A549 (cell line): ENCODE measurements at regions not wholly inside any gene's neighbourhood (a gene's known extent, or its start where the extent isn't known, plus 50 kb on each side); places are given as distances from the start of the nearest gene placed in this dataset.

Source experiments
- ATAC-seq, 2 experiments: fragments of 200-7000 bp in 1 of 2; fragments of >200 bp in 1 of 2; cut with Nextera tagmentation in 1 of 2; cut with Tn5 transposase in 1 of 2; 3 replicates each; pipeline versions ENCODE4 v1.8.0 to v1.9.1; 2018 to 2020; ENCODE audit warnings: mild to moderate bottlenecking in 1 of 2, moderate library complexity in 1 of 2
- CTCF ChIA-PET: fragments of 300-600 bp; sonication (Branson Sonifier 250); formaldehyde crosslinking; extraction: SDS; loops from one replicate; lab custom pipeline; 2021; ENCODE audit warnings: antibody characterized with exemption, inconsistent platforms; lab: Yijun Ruan, JAX
- POLR2A ChIA-PET: fragments of 350-600 bp; formaldehyde crosslinking; extraction: SDS; loops from one replicate; lab custom pipeline; 2021; ENCODE audit warnings: antibody characterized with exemption, inconsistent platforms; lab: Yijun Ruan, JAX
- DNase-seq, 2 experiments: peaks; one replicate each; pipeline versions ENCODE4 v3.0.0 to v3.0.0-alpha.2; 2011 to 2016; ENCODE audit warnings: low read depth in 1 of 2, low spot score in 1 of 2
- FAIRE-seq: peaks from 2 replicates; lab custom pipeline; 2011; peaks lifted over from hg19 to GRCh38; lab: Jason Lieb, UNC
- H3K27ac ChIP-seq, 2 experiments: fragments of >200 bp; sonication (Bioruptor Twin); formaldehyde crosslinking; 3 replicates each; pipeline ENCODE4 v1.5.1; 2016 to 2017
- H3K4me1 ChIP-seq: fragments of >200 bp; sonication (Bioruptor Twin); formaldehyde crosslinking; 3 replicates; pipeline ENCODE4 v1.6.1; 2016
- H3K4me2 ChIP-seq: fragments of >200 bp; sonication (Bioruptor Twin); formaldehyde crosslinking; 3 replicates; pipeline ENCODE4 v1.6.1; 2016
- H3K4me3 ChIP-seq: fragments of >200 bp; sonication (Bioruptor Twin); formaldehyde crosslinking; 3 replicates; pipeline ENCODE4 v1.5.1; 2016
- H3K9me3 ChIP-seq: fragments of >200 bp; sonication (Bioruptor Twin); formaldehyde crosslinking; 3 replicates; pipeline ENCODE4 v1.6.1; 2016
- ATOH8 ChIP-seq: fragments of 250-450 bp; sonication (Bioruptor Pico); IDR thresholded peaks from 2 replicates; pipeline ENCODE4 v1.5.0; 2020; ENCODE audit warnings: low read depth, mild to moderate bottlenecking, moderate library complexity
- CBX2 ChIP-seq: fragments of 200-600 bp; sonication (generic); IDR thresholded peaks from 2 replicates; pipeline ENCODE4 v1.6.1; 2016; ENCODE audit warnings: low read depth, mild to moderate bottlenecking, borderline replicate concordance
- CBX8 ChIP-seq: fragments of 200-600 bp; sonication (generic); IDR thresholded peaks from 2 replicates; pipeline ENCODE4 v1.6.1; 2016
- CTCF ChIP-seq: fragments of >200 bp; sonication (Bioruptor Twin); formaldehyde crosslinking; IDR thresholded peaks from 3 replicates; pipeline ENCODE4 v1.5.1; 2016
- EHMT2 ChIP-seq: fragments of 200-600 bp; sonication (generic); IDR thresholded peaks from 2 replicates; pipeline ENCODE4 v1.6.1; 2016; ENCODE audit warnings: antibody characterized with exemption, low read depth, mild to moderate bottlenecking, moderate library complexity
- FOSB ChIP-seq: fragments of 250-450 bp; sonication (Bioruptor Pico); IDR thresholded peaks from 2 replicates; pipeline ENCODE4 v1.5.0; 2020; ENCODE audit warnings: mild to moderate bottlenecking, moderate library complexity
- FOSL2 ChIP-seq, 2 experiments: fragments of 450-650 bp in 1 of 2; fragments of >200 bp in 1 of 2; sonication (Bioruptor Twin) in 1 of 2; formaldehyde crosslinking; IDR thresholded peaks; 2 replicates each; pipeline versions ENCODE4 v1.5.0 to v1.6.1; 2016 to 2020; ENCODE audit warnings: mild to moderate bottlenecking in 1 of 2, moderate library complexity in 1 of 2
- GATA3 ChIP-seq: IDR thresholded peaks from 2 replicates; pipeline ENCODE4 v1.6.1; 2012; ENCODE audit warnings: borderline replicate concordance
- HES2 ChIP-seq: fragments of >200 bp; sonication (Bioruptor Twin); formaldehyde crosslinking; IDR thresholded peaks from 2 replicates; pipeline ENCODE4 v1.6.1; 2016
- HMGXB4 ChIP-seq: fragments of 250-450 bp; sonication (Bioruptor Pico); IDR thresholded peaks from 2 replicates; pipeline ENCODE4 v1.5.0; 2021; ENCODE audit warnings: mild to moderate bottlenecking, moderate library complexity, borderline replicate concordance
- HOXA7 ChIP-seq: fragments of 250-450 bp; sonication (Bioruptor Pico); IDR thresholded peaks from 2 replicates; pipeline ENCODE4 v1.5.0; 2020; ENCODE audit warnings: mild to moderate bottlenecking, moderate library complexity
- HOXB5 ChIP-seq: fragments of 250-450 bp; sonication (Bioruptor Pico); IDR thresholded peaks from 2 replicates; pipeline ENCODE4 v1.5.0; 2020; ENCODE audit warnings: mild to moderate bottlenecking, moderate library complexity
- JUN ChIP-seq, 2 experiments: fragments of >200 bp; sonication (Bioruptor Twin); formaldehyde crosslinking; IDR thresholded peaks; 2 replicates in 1 of 2; 3 replicates in 1 of 2; pipeline ENCODE4 v1.6.1; 2016 to 2017
- KDM1A ChIP-seq: fragments of 200-600 bp; sonication (generic); IDR thresholded peaks from 2 replicates; pipeline ENCODE4 v1.6.1; 2016; ENCODE audit warnings: low read depth, mild to moderate bottlenecking
- KDM5A ChIP-seq: fragments of 200-600 bp; sonication (generic); IDR thresholded peaks from 2 replicates; pipeline ENCODE4 v1.6.1; 2016; ENCODE audit warnings: antibody characterized with exemption, mild to moderate bottlenecking
- MAX ChIP-seq: IDR thresholded peaks from 2 replicates; pipeline ENCODE4 v1.6.1; 2012
- MAZ ChIP-seq: fragments of 150-350 bp; IDR thresholded peaks from 2 replicates; pipeline ENCODE4 v1.6.1; 2014; ENCODE audit warnings: antibody characterized with exemption, low read depth, low read length, borderline replicate concordance
- MYC ChIP-seq: IDR thresholded peaks from 2 replicates; pipeline ENCODE4 v1.6.1; 2012; ENCODE audit warnings: mild to moderate bottlenecking, inconsistent platforms, low read length, improper control_type of control experiment, borderline replicate concordance
- NR3C1 ChIP-seq: fragments of >200 bp; sonication (Bioruptor Twin); formaldehyde crosslinking; IDR thresholded peaks from 3 replicates; pipeline ENCODE4 v1.6.1; 2017
- PBX3 ChIP-seq: IDR thresholded peaks from 2 replicates; pipeline ENCODE4 v1.6.1; 2012
- PHF8 ChIP-seq: fragments of 200-600 bp; sonication (generic); IDR thresholded peaks from 2 replicates; pipeline ENCODE4 v1.6.1; 2016; ENCODE audit warnings: low read depth, mild to moderate bottlenecking, antibody characterized with exemption, moderate library complexity, borderline replicate concordance
- POLR2A ChIP-seq: IDR thresholded peaks from 2 replicates; pipeline ENCODE4 v1.6.1; 2012; ENCODE audit warnings: mild to moderate bottlenecking, low read length
- RAD21 ChIP-seq, 2 experiments: fragments of >200 bp in 1 of 2; sonication (Bioruptor Twin) in 1 of 2; formaldehyde crosslinking in 1 of 2; IDR thresholded peaks in 1 of 2; conservative IDR thresholded peaks in 1 of 2; 2 replicates in 1 of 2; 3 replicates in 1 of 2; pipeline ENCODE4 v1.6.1; 2012 to 2018; ENCODE audit warnings: inconsistent platforms in 1 of 2
- RCOR1 ChIP-seq: fragments of 150-350 bp; IDR thresholded peaks from 2 replicates; pipeline ENCODE4 v1.6.1; 2014; ENCODE audit warnings: antibody characterized with exemption, low read length, low read depth
- RFX5 ChIP-seq: fragments of 450-650 bp; IDR thresholded peaks from 2 replicates; pipeline ENCODE4 v1.7.1; 2014; ENCODE audit warnings: antibody characterized with exemption, mild to moderate bottlenecking, moderate library complexity
- TFCP2L1 ChIP-seq: fragments of 250-450 bp; sonication (Bioruptor Pico); IDR thresholded peaks from 2 replicates; pipeline ENCODE4 v1.5.0; 2021; ENCODE audit warnings: mild to moderate bottlenecking
- TP53 ChIP-seq: fragments of 250-450 bp; sonication (Bioruptor Pico); IDR thresholded peaks from 2 replicates; pipeline ENCODE4 v1.5.0; 2021; ENCODE audit warnings: mild to moderate bottlenecking, moderate library complexity
- ZFP36 ChIP-seq: fragments of 450-650 bp; IDR thresholded peaks from 2 replicates; pipeline ENCODE4 v1.6.1; 2014; ENCODE audit warnings: borderline replicate concordance; ENCODE audit not compliant: partially characterized antibody
- WGBS: methylation state at CpG from one replicate; pipeline ENCODE4 v1.1.6; 2017; ENCODE audit errors: missing lambda C conversion rate; 5-methylcytosine and 5-hydroxymethylcytosine counted together

GRCh38 chr13:105762096-105762495 is 773.4 kb downstream of the EFNB2 start (continued):
- TF ChIP-seq CTCF = no peak

GRCh38 chr13:105758918-105759860 is 776.3 kb downstream of the EFNB2 start:
- POLR2A ChIA-PET = no interaction called here
- Histone ChIP-seq H3K9me3 (no peaks in the 10 kb centered on the region), H3K4me1 (no peaks in the 10 kb centered on the region), H3K4me2 (no peak overlapping the region), H3K4me3 (no peak overlapping the region), H3K27ac (no peak overlapping the region)
- TF ChIP-seq EHMT2 (no peak), CBX2 (no peak), MAX (no peak), PBX3 (no peak), POLR2A (no peak), HOXA7 (CRISPR knock-in tag) (no peak), NR3C1 (no peak), RAD21 (conservative IDR thresholded peaks at IDR 0.05 in 1 of 2, IDR thresholded peaks at IDR 0.05 in 1 of 2) (no peak), RCOR1 (no peak), KDM1A (no peak), TP53 (CRISPR knock-in tag) (no peak), HMGXB4 (CRISPR knock-in tag) (no peak), ATOH8 (CRISPR knock-in tag) (no peak), HOXB5 (CRISPR knock-in tag) (no peak), JUN (IDR thresholded peaks at IDR 0.05) (no peak)
- FAIRE-seq (no peak), ATAC-seq (no peak), DNase-seq (no peak)
- WGBS = 31% methylated on average over 6 of the region's 6 CpGs
- CTCF ChIA-PET = interaction anchor here (0.6 kb wide), 1 partner anchor 325 kb away, joined by 3 read pairs; no protein-coding TSS in a partner anchor

- H3K4me3 ChIP-seq = no peak overlapping the region
- H3K27ac ChIP-seq = no peak overlapping the region
- FAIRE-seq (no peak), ATAC-seq (no peak), DNase-seq (no peak)
- H3K4me2 ChIP-seq = no peak overlapping the region
- POLR2A ChIA-PET = no interaction called here
- CTCF ChIA-PET = no interaction called here
- no peaks in the 10 kb centered on the region for H3K4me1 ChIP-seq
- WGBS = 36% methylated on average over 6 of the region's 6 CpGs
- H3K9me3 ChIP-seq = no peaks in the 10 kb centered on the region
- TF ChIP-seq MYC (no peak), CBX8 (no peak), GATA3 (no peak), HES2 (no peak), TFCP2L1 (CRISPR knock-in tag) (no peak), PHF8 (no peak), JUN (IDR thresholded peaks at IDR 0.05) (no peak), MAZ (no peak), ZFP36 (no peak), EHMT2 (no peak), RFX5 (no peak), MAX (no peak), FOSB (CRISPR knock-in tag) (no peak), KDM5A (no peak), FOSL2 (IDR thresholded peaks at IDR 0.05) (no peak), FOSL2 (CRISPR knock-in tag; IDR thresholded peaks at IDR 0.05) (no peak)
These were observed 794.7 kb downstream of the EFNB2 start for GRCh38 chr13:105740739-105741138.
